ENCODE measurements at regions not wholly inside any gene's neighbourhood (a gene's known extent, or its start where the extent isn't known, plus 50 kb on each side); places are given as distances from the start of the nearest gene placed in this dataset.

DNA sequence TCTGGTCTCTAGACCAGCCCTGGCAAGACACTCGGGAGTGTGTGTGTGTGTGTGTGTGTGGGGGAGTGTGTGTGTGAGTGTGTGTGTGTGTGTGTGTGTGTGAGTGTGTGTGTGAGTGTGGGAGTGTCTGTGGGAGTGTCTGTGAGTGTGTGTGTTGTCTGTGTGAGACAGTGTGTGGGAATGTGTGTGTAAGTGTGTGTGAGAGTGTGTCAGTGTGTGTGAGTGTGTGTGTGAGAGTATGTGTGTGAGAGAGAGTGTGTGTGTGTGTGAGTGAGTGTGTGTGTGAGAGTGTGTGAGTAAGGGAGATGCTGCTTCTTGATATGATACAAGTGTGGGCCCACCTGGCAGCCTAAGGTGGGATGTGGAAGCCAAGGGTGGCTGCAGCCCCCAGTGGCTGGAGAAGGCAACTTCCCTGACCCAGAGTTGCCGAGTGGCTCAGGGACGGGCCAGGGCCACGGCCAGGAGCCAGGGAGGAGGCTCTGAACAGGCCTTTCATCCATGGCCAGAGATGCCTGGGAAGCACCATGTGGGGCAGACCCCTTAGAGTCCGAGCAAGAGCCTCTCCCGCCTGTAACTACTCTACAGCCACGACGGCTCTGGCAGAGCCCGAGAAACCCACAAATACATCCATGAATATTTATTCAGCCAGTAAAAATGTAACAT is 159.3 kb upstream of the MYCN start:
- no peak for FAIRE-seq
- no peak for DNase-seq (ENCODE audit: insufficient read length)
- no peak for TF ChIP-seq POLR2A (IDR thresholded peaks at IDR 0.05; ENCODE audit: low read depth, low read length)

GRCh38 chr2:15782009-15782751 is 158.2 kb upstream of the MYCN start:
- DNase-seq (ENCODE audit: insufficient read length) (no peak), FAIRE-seq (no peak)
- TF ChIP-seq POLR2A (IDR thresholded peaks at IDR 0.05; ENCODE audit: low read depth, low read length) (no peak), TAF1 (IDR thresholded peaks at IDR 0.05; ENCODE audit: borderline replicate concordance, low read depth, low read length) (no peak), POLR2AphosphoS5 (IDR thresholded peaks at IDR 0.05; ENCODE audit: low read depth, low read length) (no peak)

DNA sequence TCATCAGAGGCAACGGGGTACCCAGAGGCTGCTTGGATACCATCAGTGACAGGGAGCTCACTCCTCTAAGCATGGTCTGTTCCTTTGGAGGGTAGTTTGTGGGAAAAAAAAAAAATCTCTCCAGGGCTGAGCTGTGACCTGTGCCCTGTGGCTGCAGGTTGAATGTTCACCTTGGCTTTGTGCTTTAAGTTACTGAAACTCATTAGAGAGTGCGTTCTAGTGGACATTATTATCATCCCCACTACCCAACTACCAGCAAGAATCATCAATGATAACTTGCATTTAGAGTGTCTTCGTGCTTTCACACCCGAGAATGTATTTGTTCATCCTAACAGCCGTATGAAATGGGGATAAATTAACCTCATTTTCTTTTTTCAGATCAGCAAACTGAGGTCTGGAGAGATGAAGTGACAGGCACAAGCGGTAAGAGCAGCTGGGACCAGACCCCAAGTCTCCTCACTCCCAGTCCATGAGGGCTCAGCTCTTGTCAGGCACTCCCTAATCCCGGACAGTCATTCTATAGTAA is 157.5 kb upstream of the MYCN start:
- FAIRE-seq: no peak
- DNase-seq (ENCODE audit: insufficient read length): no peak
- no peak for TF ChIP-seq POLR2AphosphoS5 (IDR thresholded peaks at IDR 0.05; ENCODE audit: low read depth, low read length)
- no peak for TF ChIP-seq TAF1 (IDR thresholded peaks at IDR 0.05; ENCODE audit: borderline replicate concordance, low read depth, low read length)
- no peak for TF ChIP-seq POLR2A (IDR thresholded peaks at IDR 0.05; ENCODE audit: low read depth, low read length)

DNA sequence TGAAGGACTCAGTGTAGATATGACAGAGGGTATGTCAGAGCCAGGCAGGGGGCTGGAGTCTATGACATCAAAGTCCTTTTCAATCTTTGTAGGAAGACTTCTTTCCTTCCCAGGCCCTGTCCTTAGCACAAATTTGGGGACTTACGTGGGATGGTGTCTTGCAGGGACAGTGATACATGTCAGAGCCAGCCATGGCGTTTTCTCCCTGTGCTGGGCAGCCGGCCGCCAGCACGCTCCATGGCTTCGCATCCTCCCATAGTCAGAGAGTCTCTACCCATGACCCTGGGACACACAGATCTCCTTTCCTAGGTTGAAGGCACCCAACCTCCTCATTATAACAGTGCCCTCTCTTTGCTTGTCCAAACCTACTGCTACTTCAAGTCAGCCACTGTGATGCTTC is 156.9 kb upstream of the MYCN start:
- DNase-seq (ENCODE audit: insufficient read length): no peak
- FAIRE-seq: no peak

GRCh38 chr2:15784106-15784885 is 156.1 kb upstream of the MYCN start:
- DNase-seq (ENCODE audit: insufficient read length): no peak
- TF ChIP-seq TAF1 (IDR thresholded peaks at IDR 0.05; ENCODE audit: borderline replicate concordance, low read depth, low read length) (no peak), POLR2AphosphoS5 (IDR thresholded peaks at IDR 0.05; ENCODE audit: low read depth, low read length) (no peak), POLR2A (IDR thresholded peaks at IDR 0.05; ENCODE audit: low read depth, low read length) (no peak)
- FAIRE-seq: no peak

More for the DNA sequence above, 156.9 kb upstream of the MYCN start:
- no peak for TF ChIP-seq POLR2A (IDR thresholded peaks at IDR 0.05; ENCODE audit: low read depth, low read length)
- no peak for TF ChIP-seq TAF1 (IDR thresholded peaks at IDR 0.05; ENCODE audit: borderline replicate concordance, low read depth, low read length)
- TF ChIP-seq POLR2AphosphoS5 (IDR thresholded peaks at IDR 0.05; ENCODE audit: low read depth, low read length): no peak

GRCh38 chr2:15784886-15785801 is 155.2 kb upstream of the MYCN start:
- TF ChIP-seq POLR2AphosphoS5 (IDR thresholded peaks at IDR 0.05; ENCODE audit: low read depth, low read length) (no peak), TAF1 (IDR thresholded peaks at IDR 0.05; ENCODE audit: borderline replicate concordance, low read depth, low read length) (no peak), POLR2A (IDR thresholded peaks at IDR 0.05; ENCODE audit: low read depth, low read length) (no peak)
- DNase-seq (ENCODE audit: insufficient read length) (no peak), FAIRE-seq (no peak)

DNA sequence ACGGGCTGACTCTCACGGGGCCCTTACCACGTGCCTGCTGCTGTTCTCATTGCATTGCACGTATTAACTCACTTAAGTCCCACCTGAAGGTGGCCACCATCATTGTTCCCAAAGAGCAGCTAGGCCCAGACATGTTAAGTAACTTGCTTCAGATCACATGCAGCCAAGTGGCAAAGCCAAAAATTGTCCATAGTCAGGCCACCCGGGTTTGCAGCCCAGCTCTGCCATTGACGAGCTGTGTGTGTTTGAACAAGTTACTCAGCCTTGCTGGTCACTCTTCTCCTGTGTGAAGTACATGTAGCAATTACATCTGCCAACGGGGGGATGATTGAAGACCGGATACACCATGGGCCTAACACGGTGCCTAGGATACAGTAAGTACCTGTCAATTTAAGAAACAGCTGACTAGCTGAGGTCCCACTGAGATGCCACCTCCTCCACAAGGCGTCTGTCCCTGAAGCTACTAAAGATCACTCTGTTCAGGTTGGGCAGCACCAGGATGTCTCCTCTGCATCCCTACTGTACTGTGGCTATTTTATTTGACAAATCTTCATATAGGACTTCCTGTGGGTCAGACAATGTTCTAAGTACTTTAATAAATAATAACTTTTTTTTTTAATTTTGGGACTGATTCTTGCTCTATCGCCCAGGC is 154.2 kb upstream of the MYCN start:
- DNase-seq (ENCODE audit: insufficient read length) (no peak), FAIRE-seq (no peak)
- no peak for TF ChIP-seq POLR2AphosphoS5 (IDR thresholded peaks at IDR 0.05; ENCODE audit: low read depth, low read length)
- no peak for TF ChIP-seq POLR2A (IDR thresholded peaks at IDR 0.05; ENCODE audit: low read depth, low read length)
- no peak for TF ChIP-seq TAF1 (IDR thresholded peaks at IDR 0.05; ENCODE audit: borderline replicate concordance, low read depth, low read length)

- DNase-seq (ENCODE audit: insufficient read length) (no peak), FAIRE-seq (no peak)
- no peak for TF ChIP-seq POLR2AphosphoS5 (IDR thresholded peaks at IDR 0.05; ENCODE audit: low read depth, low read length)
- no peak for TF ChIP-seq TAF1 (IDR thresholded peaks at IDR 0.05; ENCODE audit: borderline replicate concordance, low read depth, low read length)
Observed at GRCh38 chr2:15786901-15787300, 153.4 kb upstream of the MYCN start.

GRCh38 chr2:15787535-15788454 is 152.6 kb upstream of the MYCN start:
- FAIRE-seq (no peak), DNase-seq (ENCODE audit: insufficient read length) (no peak)
- no peak for TF ChIP-seq POLR2A (IDR thresholded peaks at IDR 0.05; ENCODE audit: low read depth, low read length)
- TF ChIP-seq TAF1 (IDR thresholded peaks at IDR 0.05; ENCODE audit: borderline replicate concordance, low read depth, low read length): no peak
- TF ChIP-seq POLR2AphosphoS5 (IDR thresholded peaks at IDR 0.05; ENCODE audit: low read depth, low read length): no peak

All from GM12892 (cell line).